ENCODE measurements at regions not wholly inside any gene's neighbourhood (a gene's known extent, or its start where the extent isn't known, plus 50 kb on each side); places are given as distances from the start of the nearest gene placed in this dataset.

DNA sequence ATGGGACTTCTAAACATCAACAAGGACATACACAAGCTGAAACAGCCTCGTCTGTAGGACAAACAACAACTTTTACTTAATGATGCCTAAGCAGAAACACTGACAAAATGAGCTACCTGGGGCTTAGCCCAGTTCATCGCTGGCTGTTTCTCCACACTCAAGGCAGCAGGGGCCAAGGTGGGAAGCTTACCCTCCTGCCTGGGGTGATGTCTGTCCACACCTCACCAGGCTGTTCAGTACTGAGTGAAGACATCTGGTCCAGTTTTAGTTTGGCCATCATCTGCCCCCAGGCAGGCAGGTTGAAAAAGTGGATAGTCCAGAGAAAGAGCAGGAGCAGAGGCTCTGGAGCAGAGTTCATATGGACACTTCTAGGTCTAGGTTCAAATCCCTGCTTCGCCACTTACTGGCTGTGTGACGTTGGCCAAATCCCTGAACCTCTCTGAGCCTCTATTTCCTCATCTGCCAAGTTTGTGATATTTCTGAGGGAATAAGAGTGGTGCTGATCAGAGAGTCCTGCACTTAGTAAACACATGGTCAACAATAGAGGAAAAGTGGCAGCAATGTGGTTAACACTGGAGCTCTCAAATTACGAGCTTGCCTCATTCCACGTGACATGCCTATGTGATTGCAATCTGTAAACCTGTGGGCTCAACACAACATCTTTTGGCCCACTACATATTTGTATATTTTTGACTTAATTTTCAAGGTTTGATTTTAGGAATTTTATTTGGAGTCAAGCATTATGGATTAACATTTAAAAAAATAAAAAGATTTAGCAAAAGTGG is 720.1 kb upstream of the TMEM132C start:
- TF ChIP-seq CTCF (IDR thresholded peaks at IDR 0.05), result no peak
- TF ChIP-seq EZH2 (IDR thresholded peaks at IDR 0.05), result no peak
- no peak for TF ChIP-seq EZH2phosphoT487 (IDR thresholded peaks at IDR 0.05)
- Mint-ChIP-seq H3K9me3 (no peaks in the 10 kb centered on the region), H3K27me3 (ENCODE audit: insufficient read depth, low read depth) (peaks cover 9% of the 10 kb centered on the region), H3K27ac (no peak overlapping the region), H3K4me1 (peaks cover 2% of the 10 kb centered on the region), H3K4me3 (no peak overlapping the region), H3K36me3 (no peaks in the 10 kb centered on the region)
- no peak overlapping the region for H3K27ac ChIP-seq
- H3K27me3 ChIP-seq, result no peaks in the 10 kb centered on the region
- no peak for DNase-seq (ENCODE audit: low spot score)
- no peaks in the 10 kb centered on the region for H3K9me3 ChIP-seq (ENCODE audit: low read depth)
- no peaks in the 10 kb centered on the region for H3K4me1 ChIP-seq
- H2AFZ ChIP-seq (replicated peaks), result no peak overlapping the region
- no peaks in the 10 kb centered on the region for H3K79me2 ChIP-seq (ENCODE audit: low read depth)
- no peaks in the 10 kb centered on the region for H3K36me3 ChIP-seq
- H3K4me2 ChIP-seq, result no peak overlapping the region
- no peaks in the 10 kb centered on the region for H3F3A ChIP-seq (ENCODE audit: low read depth)
- no peak overlapping the region for H3K4me3 ChIP-seq
- H4K20me1 ChIP-seq (ENCODE audit: low read depth), result no peaks in the 10 kb centered on the region
- no peak overlapping the region for H3K9ac ChIP-seq

DNA sequence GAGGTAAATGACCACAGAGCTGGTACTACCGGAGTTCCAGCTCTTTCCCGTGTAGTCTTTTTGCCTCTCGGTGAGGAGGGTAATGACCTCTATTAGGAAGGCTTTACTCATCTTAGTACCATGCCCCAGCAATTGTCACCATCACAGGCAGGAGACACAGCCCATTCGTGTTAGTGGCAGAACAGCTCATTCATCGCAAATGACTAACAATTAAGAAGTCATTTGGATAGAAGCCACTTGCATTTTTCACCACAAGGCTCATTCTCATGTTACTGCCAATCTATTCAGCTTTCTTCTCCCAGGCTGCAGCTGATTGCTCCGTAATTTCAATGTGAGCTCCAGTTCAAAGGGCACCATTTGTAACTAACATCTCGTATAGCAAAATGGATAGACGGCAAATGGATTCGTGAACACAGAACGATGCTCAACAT is 718.8 kb upstream of the TMEM132C start:
- no peaks in the 10 kb centered on the region for H3K79me2 ChIP-seq (ENCODE audit: low read depth)
- H3K36me3 ChIP-seq, result no peaks in the 10 kb centered on the region
- no peak for DNase-seq (ENCODE audit: low spot score)
- H3F3A ChIP-seq (ENCODE audit: low read depth), result no peaks in the 10 kb centered on the region
- no peak overlapping the region for H3K27ac ChIP-seq
- H3K4me2 ChIP-seq, result no peak overlapping the region
- H3K27ac Mint-ChIP-seq, result no peak overlapping the region
- peaks cover 2% of the 10 kb centered on the region for H3K4me1 Mint-ChIP-seq
- H3K4me3 Mint-ChIP-seq, result no peak overlapping the region
- no peaks in the 10 kb centered on the region for H4K20me1 ChIP-seq (ENCODE audit: low read depth)
- H3K27me3 Mint-ChIP-seq (ENCODE audit: insufficient read depth, low read depth), result peaks cover 12% of the 10 kb centered on the region
- H3K4me3 ChIP-seq, result no peak overlapping the region
- H3K9ac ChIP-seq, result no peak overlapping the region
- H2AFZ ChIP-seq (replicated peaks), result no peak overlapping the region
- no peaks in the 10 kb centered on the region for H3K9me3 ChIP-seq (ENCODE audit: low read depth)
- no peaks in the 10 kb centered on the region for H3K4me1 ChIP-seq
- no peak for TF ChIP-seq EZH2 (IDR thresholded peaks at IDR 0.05)
- no peak for TF ChIP-seq CTCF (IDR thresholded peaks at IDR 0.05)
- no peak for TF ChIP-seq EZH2phosphoT487 (IDR thresholded peaks at IDR 0.05)
- H3K9me3 Mint-ChIP-seq, result peaks cover 2% of the 10 kb centered on the region
- no peaks in the 10 kb centered on the region for H3K36me3 Mint-ChIP-seq
- no peaks in the 10 kb centered on the region for H3K27me3 ChIP-seq

- no peak overlapping the region for H2AFZ ChIP-seq (replicated peaks)
- no peak for DNase-seq (ENCODE audit: low spot score)
- peaks cover 12% of the 10 kb centered on the region for H3K27me3 Mint-ChIP-seq (ENCODE audit: insufficient read depth, low read depth)
Measured at GRCh38 chr12:127550271-127550670, 716.7 kb upstream of the TMEM132C start.

DNA sequence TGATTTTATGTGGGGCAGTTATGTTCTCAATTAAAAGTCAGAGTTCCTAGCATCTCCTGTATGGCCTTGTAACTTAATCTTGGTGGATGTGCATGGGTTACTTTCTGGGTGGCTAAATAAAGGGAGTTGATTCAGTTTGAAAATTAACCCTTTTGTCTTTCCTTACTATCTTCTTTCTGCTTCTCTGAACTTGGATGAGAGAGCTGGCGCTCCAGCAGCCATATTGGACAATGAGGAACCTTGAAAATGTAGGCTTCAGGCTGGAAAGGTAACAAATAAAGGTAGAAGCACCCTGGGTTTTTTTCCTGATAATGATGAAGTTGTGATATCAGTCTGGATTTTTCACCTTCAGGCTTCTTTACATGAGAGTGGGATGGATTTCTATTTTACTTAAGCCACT is 714.1 kb upstream of the TMEM132C start:
- H3K27ac ChIP-seq, result no peak overlapping the region
- Mint-ChIP-seq H3K27ac (no peak overlapping the region), H3K9me3 (peaks cover 2% of the 10 kb centered on the region), H3K4me1 (peaks cover 2% of the 10 kb centered on the region), H3K27me3 (ENCODE audit: insufficient read depth, low read depth) (peaks cover 7% of the 10 kb centered on the region), H3K36me3 (no peaks in the 10 kb centered on the region), H3K4me3 (no peak overlapping the region)
- no peak overlapping the region for H3K4me3 ChIP-seq
- no peak overlapping the region for H2AFZ ChIP-seq (replicated peaks)
- no peak for TF ChIP-seq EZH2phosphoT487 (IDR thresholded peaks at IDR 0.05)
- TF ChIP-seq EZH2 (IDR thresholded peaks at IDR 0.05), result no peak
- TF ChIP-seq CTCF (IDR thresholded peaks at IDR 0.05), result no peak
- H3K36me3 ChIP-seq, result no peaks in the 10 kb centered on the region
- no peaks in the 10 kb centered on the region for H3K79me2 ChIP-seq (ENCODE audit: low read depth)
- H4K20me1 ChIP-seq (ENCODE audit: low read depth), result no peaks in the 10 kb centered on the region
- no peaks in the 10 kb centered on the region for H3K27me3 ChIP-seq
- H3K4me2 ChIP-seq, result no peak overlapping the region
- H3F3A ChIP-seq (ENCODE audit: low read depth), result no peaks in the 10 kb centered on the region
- no peak overlapping the region for H3K9ac ChIP-seq
- H3K9me3 ChIP-seq (ENCODE audit: low read depth), result no peaks in the 10 kb centered on the region
- no peaks in the 10 kb centered on the region for H3K4me1 ChIP-seq
- DNase-seq (ENCODE audit: low spot score), result no peak

More at GRCh38 chr12:127550271-127550670, 716.7 kb upstream of the TMEM132C start:
- no peaks in the 10 kb centered on the region for H3K36me3 ChIP-seq
- H4K20me1 ChIP-seq (ENCODE audit: low read depth), result no peaks in the 10 kb centered on the region
- no peaks in the 10 kb centered on the region for H3K27me3 ChIP-seq
- H3F3A ChIP-seq (ENCODE audit: low read depth), result no peaks in the 10 kb centered on the region
- Mint-ChIP-seq H3K27ac (no peak overlapping the region), H3K36me3 (no peaks in the 10 kb centered on the region), H3K4me1 (peaks cover 2% of the 10 kb centered on the region), H3K9me3 (peaks cover 2% of the 10 kb centered on the region), H3K4me3 (no peak overlapping the region)
- no peak for TF ChIP-seq EZH2 (IDR thresholded peaks at IDR 0.05)
- no peaks in the 10 kb centered on the region for H3K4me1 ChIP-seq
- H3K4me2 ChIP-seq, result no peak overlapping the region
- no peak overlapping the region for H3K27ac ChIP-seq
- H3K4me3 ChIP-seq, result no peak overlapping the region
- H3K79me2 ChIP-seq (ENCODE audit: low read depth), result no peaks in the 10 kb centered on the region
- no peak overlapping the region for H3K9ac ChIP-seq
- H3K9me3 ChIP-seq (ENCODE audit: low read depth), result no peaks in the 10 kb centered on the region
